ENCODE measurements at regions not wholly inside any gene's neighbourhood (a gene's known extent, or its start where the extent isn't known, plus 50 kb on each side); places are given as distances from the start of the nearest gene placed in this dataset.

- TF ChIP-seq CHD1 (IDR thresholded peaks at IDR 0.05; ENCODE audit: low read depth, low read length) (no peak), TAF1 (IDR thresholded peaks at IDR 0.05; ENCODE audit: borderline replicate concordance, low read depth, low read length) (no peak), MYC (IDR thresholded peaks at IDR 0.05; ENCODE audit: insufficient read depth, insufficient read length, insufficient replicate concordance, low read length, severe bottlenecking) (no peak), CTCF (IDR thresholded peaks at IDR 0.05 in 2 of 3, conservative IDR thresholded peaks at IDR 0.05 in 1 of 3; ENCODE audit: control insufficient read depth in 2 of 3, extremely low read depth in 1 of 3, insufficient read depth in 1 of 3, low read depth in 3 of 3, low read length in 3 of 3) (no peak), POLR2A (IDR thresholded peaks at IDR 0.05; ENCODE audit: low read depth, low read length) (no peak), ZNF24 (IDR thresholded peaks at IDR 0.05) (no peak), RAD21 (IDR thresholded peaks at IDR 0.05; ENCODE audit: insufficient read depth, low read depth, low read length) (no peak)
These were observed 771.4 kb upstream of the DEFB115 start for GRCh38 chr20:30486103-30486478.
